ENCODE measurements at regions not wholly inside any gene's neighbourhood (a gene's known extent, or its start where the extent isn't known, plus 50 kb on each side); places are given as distances from the start of the nearest gene placed in this dataset.

- Histone ChIP-seq H3K9ac (ENCODE audit: low read length) (no peak overlapping the region), H4K20me1 (ENCODE audit: insufficient read depth) (no peaks in the 10 kb centered on the region), H3K4me1 (ENCODE audit: control insufficient read depth in 1 of 2, insufficient read depth in 2 of 2, low read length in 2 of 2) (peaks cover 8 to 36% of the 10 kb centered on the region in 2 experiments), H3K79me2 (ENCODE audit: insufficient read depth, low read length) (no peaks in the 10 kb centered on the region), H3K27me3 (ENCODE audit: insufficient read depth, low read length) (no peaks in the 10 kb centered on the region), H3K9me3 (ENCODE audit: control insufficient read depth in 1 of 2, insufficient read depth in 1 of 2, low read depth in 1 of 2, low read length in 2 of 2) (no peaks in the 10 kb centered on the region), H3K36me3 (ENCODE audit: control insufficient read depth in 1 of 2, insufficient read depth in 2 of 2, low read length in 2 of 2) (no peaks in the 10 kb centered on the region), H2AFZ (ENCODE audit: low read depth, low read length, poor library complexity, severe bottlenecking) (no peak overlapping the region), H3K4me2 (ENCODE audit: low read length) (no peak overlapping the region), H3K4me3 (replicated peaks in 1 of 2; ENCODE audit: low read depth in 1 of 2, low read length in 2 of 2) (no peak overlapping the region), H3K27ac (ENCODE audit: low read depth, low read length) (no peak overlapping the region), H3K9me2 (ENCODE audit: insufficient read depth) (no peaks in the 10 kb centered on the region)
- no peak for DNase-seq (ENCODE audit: low read depth, low spot score)
- ATAC-seq: no peak
- RAD21 ChIA-PET (ENCODE audit: low non-redundant PET in 1 of 2, low total read pairs in 2 of 2, uncharacterized antibody in 2 of 2, unreplicated experiment in 2 of 2): interaction anchor here (1.2 to 2.4 kb wide), 2 partner anchors 258 to 1078 kb away, joined by 3 to 6 read pairs; no protein-coding TSS in a partner anchor
- intact Hi-C loops (cut with micrococcal nuclease): loop anchor here (1.0 to 5.0 kb wide), 3 partner anchors 281 to 1254 kb away; no protein-coding TSS in a partner anchor
- BruUV-seq (replicated peaks): no TSS peak
- CTCF ChIA-PET: interaction anchor here (0.6 to 1.9 kb wide), 15 partner anchors 9 to 1458 kb away, joined by 3 to 16 read pairs (median 4); no protein-coding TSS in a partner anchor
- TF ChIP-seq ZBTB33 (IDR thresholded peaks at IDR 0.05; ENCODE audit: extremely low read depth, insufficient replicate concordance, low read length) (no peak), MAX (IDR thresholded peaks at IDR 0.05) (no peak), ELF1 (IDR thresholded peaks at IDR 0.05; ENCODE audit: borderline replicate concordance, low read depth) (no peak), JUND (IDR thresholded peaks at IDR 0.05) (no peak), POLR2AphosphoS5 (IDR thresholded peaks at IDR 0.05; ENCODE audit: low read depth, low read length) (no peak), SP1 (IDR thresholded peaks at IDR 0.05; ENCODE audit: low read depth) (no peak), ATF3 (IDR thresholded peaks at IDR 0.05) (no peak), SRF (IDR thresholded peaks at IDR 0.05; ENCODE audit: low read depth) (no peak), EGR1 (IDR thresholded peaks at IDR 0.05; ENCODE audit: low read depth) (no peak)
- POLR2A ChIA-PET: interaction anchor here (0.6 kb wide), 1 partner anchor 1079 kb away, joined by 3 read pairs; no protein-coding TSS in a partner anchor
Observed at GRCh38 chr6:53986721-53987521, 124.3 kb upstream of the MLIP start.
